ENCODE measurements at regions not wholly inside any gene's neighbourhood (a gene's known extent, or its start where the extent isn't known, plus 50 kb on each side); places are given as distances from the start of the nearest gene placed in this dataset.

- Histone ChIP-seq H3K4me1 (peaks cover 20% of the 10 kb centered on the region), H3K36me3 (no peaks in the 10 kb centered on the region), H3K4me3 (no peak overlapping the region), H3F3A (ENCODE audit: low read depth) (peaks cover 21% of the 10 kb centered on the region), H3K9ac (no peak overlapping the region), H2AFZ (replicated peaks) (no peak overlapping the region), H3K27me3 (no peaks in the 10 kb centered on the region), H3K27ac (no peak overlapping the region), H3K79me2 (ENCODE audit: low read depth) (no peaks in the 10 kb centered on the region), H3K9me3 (ENCODE audit: low read depth) (peaks cover 4% of the 10 kb centered on the region), H4K20me1 (ENCODE audit: low read depth) (no peaks in the 10 kb centered on the region), H3K4me2 (peak overlapping the region; percentile 39)
- no peaks in the 10 kb centered on the region for H3K36me3 Mint-ChIP-seq
- TF ChIP-seq EZH2phosphoT487 (IDR thresholded peaks at IDR 0.05), result no peak
- TF ChIP-seq EZH2 (IDR thresholded peaks at IDR 0.05), result no peak
- TF ChIP-seq CTCF (IDR thresholded peaks at IDR 0.05), result no peak
- peaks cover 3% of the 10 kb centered on the region for H3K27me3 Mint-ChIP-seq (ENCODE audit: insufficient read depth, low read depth)
- DNase-seq (ENCODE audit: low spot score), result no peak
- H3K27ac Mint-ChIP-seq, result no peak overlapping the region
- H3K4me3 Mint-ChIP-seq, result no peak overlapping the region
- peaks cover 19% of the 10 kb centered on the region for H3K4me1 Mint-ChIP-seq
- peaks cover 2% of the 10 kb centered on the region for H3K9me3 Mint-ChIP-seq
Observed at GRCh38 chr12:125890366-125890905, 825.2 kb downstream of the AACS start.

GRCh38 chr12:125890971-125891370, 825.7 kb downstream of the AACS start:
- Histone ChIP-seq H3K4me2 (peak overlapping the region; percentile 39), H2AFZ (replicated peaks) (no peak overlapping the region), H3K27ac (no peak overlapping the region), H4K20me1 (ENCODE audit: low read depth) (no peaks in the 10 kb centered on the region), H3K79me2 (ENCODE audit: low read depth) (no peaks in the 10 kb centered on the region), H3K9ac (no peak overlapping the region), H3K9me3 (ENCODE audit: low read depth) (peaks cover 4% of the 10 kb centered on the region), H3K4me3 (no peak overlapping the region), H3K4me1 (peaks cover 20% of the 10 kb centered on the region), H3F3A (ENCODE audit: low read depth) (peaks cover 21% of the 10 kb centered on the region), H3K27me3 (no peaks in the 10 kb centered on the region), H3K36me3 (no peaks in the 10 kb centered on the region)
- TF ChIP-seq EZH2 (IDR thresholded peaks at IDR 0.05), result no peak
- no peak for TF ChIP-seq EZH2phosphoT487 (IDR thresholded peaks at IDR 0.05)
- no peak for TF ChIP-seq CTCF (IDR thresholded peaks at IDR 0.05)
- DNase-seq (ENCODE audit: low spot score), result peak; percentile 24
- peaks cover 19% of the 10 kb centered on the region for H3K4me1 Mint-ChIP-seq
- no peak overlapping the region for H3K27ac Mint-ChIP-seq
- peaks cover 2% of the 10 kb centered on the region for H3K9me3 Mint-ChIP-seq
- no peaks in the 10 kb centered on the region for H3K36me3 Mint-ChIP-seq
- H3K4me3 Mint-ChIP-seq, result no peak overlapping the region
- peaks cover 3% of the 10 kb centered on the region for H3K27me3 Mint-ChIP-seq (ENCODE audit: insufficient read depth, low read depth)

GRCh38 chr12:125892276-125892675, 827.0 kb downstream of the AACS start:
- Histone ChIP-seq H3K36me3 (no peaks in the 10 kb centered on the region), H4K20me1 (ENCODE audit: low read depth) (no peaks in the 10 kb centered on the region), H3K4me2 (no peak overlapping the region), H3F3A (ENCODE audit: low read depth) (peaks cover 21% of the 10 kb centered on the region), H3K9ac (no peak overlapping the region), H3K79me2 (ENCODE audit: low read depth) (no peaks in the 10 kb centered on the region), H3K9me3 (ENCODE audit: low read depth) (no peaks in the 10 kb centered on the region), H3K4me3 (no peak overlapping the region), H2AFZ (replicated peaks) (no peak overlapping the region), H3K4me1 (peaks cover 20% of the 10 kb centered on the region), H3K27me3 (no peaks in the 10 kb centered on the region), H3K27ac (no peak overlapping the region)
- DNase-seq (ENCODE audit: low spot score), result no peak
- no peak overlapping the region for H3K4me3 Mint-ChIP-seq
- peaks cover 3% of the 10 kb centered on the region for H3K27me3 Mint-ChIP-seq (ENCODE audit: insufficient read depth, low read depth)
- H3K36me3 Mint-ChIP-seq, result no peaks in the 10 kb centered on the region
- TF ChIP-seq EZH2 (IDR thresholded peaks at IDR 0.05) (no peak), CTCF (IDR thresholded peaks at IDR 0.05) (no peak), EZH2phosphoT487 (IDR thresholded peaks at IDR 0.05) (no peak)
- peaks cover 21% of the 10 kb centered on the region for H3K4me1 Mint-ChIP-seq
- H3K9me3 Mint-ChIP-seq, result no peaks in the 10 kb centered on the region
- no peak overlapping the region for H3K27ac Mint-ChIP-seq
